Neural crest cell (in vitro differentiated cells): ENCODE measurements at regions not wholly inside any gene's neighbourhood (a gene's known extent, or its start where the extent isn't known, plus 50 kb on each side); places are given as distances from the start of the nearest gene placed in this dataset.

ENCODE experiments used
- DNase-seq: peaks from one replicate; pipeline ENCODE4 v3.0.0; 2021; ENCODE audit warnings: low read depth, mixed read lengths, low spot score
- H3K27ac Mint-ChIP-seq: one replicate; pipeline ENCODE4 v1.8.0; 2021; ENCODE audit warnings: mild to moderate bottlenecking, mixed read lengths; ENCODE audit not compliant: unreplicated experiment
- H3K27me3 Mint-ChIP-seq: 2 replicates; pipeline ENCODE4 v1.8.0; 2021; ENCODE audit warnings: low read depth, mild to moderate bottlenecking, mixed read lengths
- H3K36me3 Mint-ChIP-seq: 2 replicates; pipeline ENCODE4 v1.8.0; 2021; ENCODE audit warnings: low read depth, mild to moderate bottlenecking, mixed read lengths
- H3K4me1 Mint-ChIP-seq: 2 replicates; pipeline ENCODE4 v1.8.0; 2021; ENCODE audit warnings: mixed read lengths
- H3K4me3 Mint-ChIP-seq: one replicate; pipeline ENCODE4 v1.8.0; 2021; ENCODE audit warnings: mild to moderate bottlenecking, mixed read lengths
- H3K9me3 Mint-ChIP-seq: 2 replicates; pipeline ENCODE4 v1.8.0; 2021; ENCODE audit warnings: mixed read lengths
- CTCF ChIP-seq: fragments of 200-600 bp; sonication (generic); conservative IDR thresholded peaks from 2 replicates; pipeline ENCODE4 v1.5.0; 2021; ENCODE audit warnings: antibody characterized with exemption, mild to moderate bottlenecking

GRCh38 chr18:44331656-44332570 lies 348.8 kb upstream of the SETBP1 start:
- Mint-ChIP-seq H3K36me3 (peaks cover 9% of the 10 kb centered on the region), H3K4me1 (no peaks in the 10 kb centered on the region), H3K27ac (no peak overlapping the region), H3K9me3 (peaks cover 18% of the 10 kb centered on the region), H3K27me3 (no peaks in the 10 kb centered on the region), H3K4me3 (no peak overlapping the region)
- DNase-seq, result no peak
- no peak for TF ChIP-seq CTCF

DNA sequence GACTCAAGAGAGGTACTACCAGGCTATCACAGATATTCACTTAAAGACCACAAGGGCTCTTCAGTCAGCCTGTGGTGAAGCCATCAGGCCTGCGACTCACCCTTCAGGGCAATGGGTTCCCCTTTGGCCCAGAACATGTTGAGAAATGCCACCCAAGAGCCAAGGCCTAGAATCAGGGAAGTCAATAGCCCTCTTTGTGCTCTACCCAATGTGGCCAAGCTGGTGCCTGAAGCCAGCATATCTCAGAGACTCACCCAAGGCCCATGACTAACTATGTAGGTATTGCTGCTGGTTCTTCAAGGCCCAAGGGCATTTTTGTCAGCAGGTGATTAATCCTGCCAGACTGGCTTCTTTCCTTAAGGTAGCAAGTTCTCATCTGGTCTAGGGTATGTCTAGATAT lies 338.9 kb upstream of the SETBP1 start:
- H3K36me3 Mint-ChIP-seq, result peaks cover 8% of the 10 kb centered on the region
- TF ChIP-seq CTCF, result no peak
- no peak overlapping the region for H3K27ac Mint-ChIP-seq
- peaks cover 17% of the 10 kb centered on the region for H3K9me3 Mint-ChIP-seq
- DNase-seq, result no peak
- H3K27me3 Mint-ChIP-seq, result no peaks in the 10 kb centered on the region
- no peaks in the 10 kb centered on the region for H3K4me1 Mint-ChIP-seq
- no peak overlapping the region for H3K4me3 Mint-ChIP-seq

- DNase-seq, result no peak
- Mint-ChIP-seq H3K36me3 (peaks cover 6% of the 10 kb centered on the region), H3K4me1 (no peaks in the 10 kb centered on the region), H3K9me3 (peaks cover 16% of the 10 kb centered on the region), H3K27ac (peak overlapping the region; percentile 38), H3K27me3 (no peaks in the 10 kb centered on the region), H3K4me3 (no peak overlapping the region)
- TF ChIP-seq CTCF, result no peak
These were observed 338.5 kb upstream of the SETBP1 start for GRCh38 chr18:44342162-44342561.

DNA sequence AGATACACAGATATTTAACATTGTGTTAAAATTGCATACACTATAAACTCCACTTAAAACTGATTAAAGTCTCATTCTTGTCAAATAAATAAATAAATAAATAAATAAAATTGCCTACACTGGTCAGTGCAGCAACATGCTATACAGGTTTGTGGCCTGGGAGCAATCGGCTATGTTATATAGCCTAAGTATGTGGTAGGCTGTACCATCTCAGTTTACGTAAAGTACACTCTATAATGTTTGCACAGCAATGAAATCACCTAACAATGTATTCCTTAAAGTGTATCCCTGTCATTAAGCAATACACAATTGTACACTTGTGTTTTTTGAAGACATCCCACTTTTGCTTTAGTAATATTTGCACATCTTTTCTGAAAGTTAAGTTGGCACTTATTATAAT lies 337.7 kb upstream of the SETBP1 start:
- Mint-ChIP-seq H3K27ac (no peak overlapping the region), H3K27me3 (no peaks in the 10 kb centered on the region), H3K4me1 (no peaks in the 10 kb centered on the region), H3K9me3 (peaks cover 16% of the 10 kb centered on the region), H3K4me3 (no peak overlapping the region), H3K36me3 (peaks cover 6% of the 10 kb centered on the region)
- TF ChIP-seq CTCF, result no peak
- no peak for DNase-seq

- no peak for DNase-seq
- Mint-ChIP-seq H3K27me3 (no peaks in the 10 kb centered on the region), H3K27ac (no peak overlapping the region), H3K4me3 (no peak overlapping the region), H3K4me1 (no peaks in the 10 kb centered on the region), H3K9me3 (peaks cover 16% of the 10 kb centered on the region), H3K36me3 (peaks cover 3% of the 10 kb centered on the region)
- no peak for TF ChIP-seq CTCF
These were observed 337.1 kb upstream of the SETBP1 start for GRCh38 chr18:44343570-44343969.
